ENCODE measurements at regions not wholly inside any gene's neighbourhood (a gene's known extent, or its start where the extent isn't known, plus 50 kb on each side); places are given as distances from the start of the nearest gene placed in this dataset.

GRCh38 chr12:94032368-94032767 is 116.0 kb upstream of the PLXNC1 start:
- H3K9me3 ChIP-seq (ENCODE audit: control insufficient read depth in 2 of 2, insufficient read depth in 1 of 2, low read length in 1 of 2): peaks cover 0 to 7% of the 10 kb centered on the region in 2 donors
- no peak for DNase-seq (ENCODE audit: low read depth in 6 of 9, low spot score in 9 of 9)
- peaks cover 29 to 39% of the 10 kb centered on the region in 2 donors for H3K4me1 ChIP-seq (ENCODE audit: control insufficient read depth in 2 of 2, insufficient read depth in 2 of 2, low read length in 2 of 2)
- no peaks in the 10 kb centered on the region for H3K36me3 ChIP-seq (ENCODE audit: control insufficient read depth in 2 of 2, insufficient read depth in 2 of 2, low read length in 1 of 2)
- H3K27me3 ChIP-seq (ENCODE audit: control insufficient read depth in 2 of 2, insufficient read depth in 1 of 2, low read length in 1 of 2): no peaks in the 10 kb centered on the region
- H3K4me3 ChIP-seq (ENCODE audit: low read length in 2 of 2): no peak overlapping the region
- H3K27ac ChIP-seq (ENCODE audit: low read depth in 1 of 2, low read length in 1 of 2): peak overlapping the region; percentile 68 to 84
- 87% methylated on average over 2 of the region's 2 CpGs for WGBS

GRCh38 chr12:94033101-94033500 is 115.3 kb upstream of the PLXNC1 start:
- 11% methylated on average over 5 of the region's 5 CpGs for WGBS
- Histone ChIP-seq H3K27ac (ENCODE audit: low read depth in 1 of 2, low read length in 1 of 2) (peak overlapping the region; percentile 84 to 86), H3K36me3 (ENCODE audit: control insufficient read depth in 2 of 2, insufficient read depth in 2 of 2, low read length in 1 of 2) (no peaks in the 10 kb centered on the region), H3K9me3 (ENCODE audit: control insufficient read depth in 2 of 2, insufficient read depth in 1 of 2, low read length in 1 of 2) (peaks cover 0 to 7% of the 10 kb centered on the region in 2 donors), H3K4me3 (ENCODE audit: low read length in 2 of 2) (no peak overlapping the region), H3K27me3 (ENCODE audit: control insufficient read depth in 2 of 2, insufficient read depth in 1 of 2, low read length in 1 of 2) (no peaks in the 10 kb centered on the region), H3K4me1 (ENCODE audit: control insufficient read depth in 2 of 2, insufficient read depth in 2 of 2, low read length in 2 of 2) (peaks cover 29 to 39% of the 10 kb centered on the region in 2 donors)
- peak in 8 of 9 donors; percentile 54 to 89 (median 67) for DNase-seq (ENCODE audit: low read depth in 6 of 9, low spot score in 9 of 9)

GRCh38 chr12:94033784-94034183 is 114.6 kb upstream of the PLXNC1 start:
- DNase-seq (ENCODE audit: low read depth in 6 of 9, low spot score in 9 of 9): no peak
- Histone ChIP-seq H3K4me1 (ENCODE audit: control insufficient read depth in 2 of 2, insufficient read depth in 2 of 2, low read length in 2 of 2) (peaks cover 29 to 39% of the 10 kb centered on the region in 2 donors), H3K9me3 (ENCODE audit: control insufficient read depth in 2 of 2, insufficient read depth in 1 of 2, low read length in 1 of 2) (peaks cover 0 to 7% of the 10 kb centered on the region in 2 donors), H3K4me3 (ENCODE audit: low read length in 2 of 2) (no peak overlapping the region), H3K36me3 (ENCODE audit: control insufficient read depth in 2 of 2, insufficient read depth in 2 of 2, low read length in 1 of 2) (no peaks in the 10 kb centered on the region), H3K27ac (ENCODE audit: low read depth in 1 of 2, low read length in 1 of 2) (peak overlapping the region; percentile 84 to 86), H3K27me3 (ENCODE audit: control insufficient read depth in 2 of 2, insufficient read depth in 1 of 2, low read length in 1 of 2) (no peaks in the 10 kb centered on the region)

- no peak for DNase-seq (ENCODE audit: low read depth in 6 of 9, low spot score in 9 of 9)
- Histone ChIP-seq H3K36me3 (ENCODE audit: control insufficient read depth in 2 of 2, insufficient read depth in 2 of 2, low read length in 1 of 2) (no peaks in the 10 kb centered on the region), H3K27me3 (ENCODE audit: control insufficient read depth in 2 of 2, insufficient read depth in 1 of 2, low read length in 1 of 2) (no peaks in the 10 kb centered on the region), H3K9me3 (ENCODE audit: control insufficient read depth in 2 of 2, insufficient read depth in 1 of 2, low read length in 1 of 2) (peaks cover 0 to 10% of the 10 kb centered on the region in 2 donors), H3K4me3 (ENCODE audit: low read length in 2 of 2) (no peak overlapping the region), H3K4me1 (ENCODE audit: control insufficient read depth in 2 of 2, insufficient read depth in 2 of 2, low read length in 2 of 2) (peaks cover 11 to 15% of the 10 kb centered on the region in 2 donors), H3K27ac (ENCODE audit: low read depth in 1 of 2, low read length in 1 of 2) (no peak overlapping the region)
- 91% methylated on average over 4 of the region's 4 CpGs for WGBS
Measured at GRCh38 chr12:94037444-94037843, 110.9 kb upstream of the PLXNC1 start.

- DNase-seq (ENCODE audit: low read depth in 6 of 9, low spot score in 9 of 9): no peak
- 98% methylated on average over 2 of the region's 2 CpGs for WGBS
- peaks cover 0 to 10% of the 10 kb centered on the region in 2 donors for H3K9me3 ChIP-seq (ENCODE audit: control insufficient read depth in 2 of 2, insufficient read depth in 1 of 2, low read length in 1 of 2)
Measured at GRCh38 chr12:94038605-94039004, 109.8 kb upstream of the PLXNC1 start.

GRCh38 chr12:94039199-94039840 is 109.1 kb upstream of the PLXNC1 start:
- H3K36me3 ChIP-seq (ENCODE audit: control insufficient read depth in 2 of 2, insufficient read depth in 2 of 2, low read length in 1 of 2): no peaks in the 10 kb centered on the region
- no peaks in the 10 kb centered on the region for H3K27me3 ChIP-seq (ENCODE audit: control insufficient read depth in 2 of 2, insufficient read depth in 1 of 2, low read length in 1 of 2)
- H3K4me3 ChIP-seq (ENCODE audit: low read length in 2 of 2): no peak overlapping the region
- no peaks in the 10 kb centered on the region for H3K4me1 ChIP-seq (ENCODE audit: control insufficient read depth in 2 of 2, insufficient read depth in 2 of 2, low read length in 2 of 2)
- no peak for DNase-seq (ENCODE audit: low read depth in 6 of 9, low spot score in 9 of 9)
- no peak overlapping the region for H3K27ac ChIP-seq (ENCODE audit: low read depth in 1 of 2, low read length in 1 of 2)
- peaks cover 0 to 5% of the 10 kb centered on the region in 2 donors for H3K9me3 ChIP-seq (ENCODE audit: control insufficient read depth in 2 of 2, insufficient read depth in 1 of 2, low read length in 1 of 2)

More at GRCh38 chr12:94038605-94039004, 109.8 kb upstream of the PLXNC1 start:
- Histone ChIP-seq H3K4me3 (ENCODE audit: low read length in 2 of 2) (no peak overlapping the region), H3K4me1 (ENCODE audit: control insufficient read depth in 2 of 2, insufficient read depth in 2 of 2, low read length in 2 of 2) (peaks cover 4 to 5% of the 10 kb centered on the region in 2 donors), H3K36me3 (ENCODE audit: control insufficient read depth in 2 of 2, insufficient read depth in 2 of 2, low read length in 1 of 2) (no peaks in the 10 kb centered on the region), H3K27me3 (ENCODE audit: control insufficient read depth in 2 of 2, insufficient read depth in 1 of 2, low read length in 1 of 2) (no peaks in the 10 kb centered on the region), H3K27ac (ENCODE audit: low read depth in 1 of 2, low read length in 1 of 2) (no peak overlapping the region)

GRCh38 chr12:94039914-94040313 is 108.5 kb upstream of the PLXNC1 start:
- DNase-seq (ENCODE audit: low read depth in 6 of 9, low spot score in 9 of 9): no peak
- Histone ChIP-seq H3K4me3 (ENCODE audit: low read length in 2 of 2) (no peak overlapping the region), H3K36me3 (ENCODE audit: control insufficient read depth in 2 of 2, insufficient read depth in 2 of 2, low read length in 1 of 2) (no peaks in the 10 kb centered on the region), H3K27me3 (ENCODE audit: control insufficient read depth in 2 of 2, insufficient read depth in 1 of 2, low read length in 1 of 2) (no peaks in the 10 kb centered on the region), H3K27ac (ENCODE audit: low read depth in 1 of 2, low read length in 1 of 2) (no peak overlapping the region), H3K4me1 (ENCODE audit: control insufficient read depth in 2 of 2, insufficient read depth in 2 of 2, low read length in 2 of 2) (no peaks in the 10 kb centered on the region), H3K9me3 (ENCODE audit: control insufficient read depth in 2 of 2, insufficient read depth in 1 of 2, low read length in 1 of 2) (peaks cover 0 to 3% of the 10 kb centered on the region in 2 donors)
- 69% methylated on average over 5 of the region's 5 CpGs for whole genome bisulfite sequencing

GRCh38 chr12:94041850-94042249 is 106.5 kb upstream of the PLXNC1 start:
- no peak for DNase-seq (ENCODE audit: low read depth in 6 of 9, low spot score in 9 of 9)
- Histone ChIP-seq H3K4me1 (ENCODE audit: control insufficient read depth in 2 of 2, insufficient read depth in 2 of 2, low read length in 2 of 2) (peaks cover 0 to 2% of the 10 kb centered on the region in 2 donors), H3K27ac (ENCODE audit: low read depth in 1 of 2, low read length in 1 of 2) (no peak overlapping the region), H3K36me3 (ENCODE audit: control insufficient read depth in 2 of 2, insufficient read depth in 2 of 2, low read length in 1 of 2) (no peaks in the 10 kb centered on the region), H3K4me3 (ENCODE audit: low read length in 2 of 2) (no peak overlapping the region), H3K9me3 (ENCODE audit: control insufficient read depth in 2 of 2, insufficient read depth in 1 of 2, low read length in 1 of 2) (peaks cover 0 to 3% of the 10 kb centered on the region in 2 donors), H3K27me3 (ENCODE audit: control insufficient read depth in 2 of 2, insufficient read depth in 1 of 2, low read length in 1 of 2) (no peaks in the 10 kb centered on the region)
- 89% methylated on average over 3 of the region's 3 CpGs for WGBS

GRCh38 chr12:94042321-94042720 is 106.1 kb upstream of the PLXNC1 start:
- H3K27me3 ChIP-seq (ENCODE audit: control insufficient read depth in 2 of 2, insufficient read depth in 1 of 2, low read length in 1 of 2): no peaks in the 10 kb centered on the region
- no peaks in the 10 kb centered on the region for H3K36me3 ChIP-seq (ENCODE audit: control insufficient read depth in 2 of 2, insufficient read depth in 2 of 2, low read length in 1 of 2)
- peaks cover 0 to 3% of the 10 kb centered on the region in 2 donors for H3K9me3 ChIP-seq (ENCODE audit: control insufficient read depth in 2 of 2, insufficient read depth in 1 of 2, low read length in 1 of 2)
- DNase-seq (ENCODE audit: low read depth in 6 of 9, low spot score in 9 of 9): no peak
- WGBS: 97% methylated on average over 4 of the region's 4 CpGs
- peaks cover 0 to 7% of the 10 kb centered on the region in 2 donors for H3K4me1 ChIP-seq (ENCODE audit: control insufficient read depth in 2 of 2, insufficient read depth in 2 of 2, low read length in 2 of 2)
- no peak overlapping the region for H3K27ac ChIP-seq (ENCODE audit: low read depth in 1 of 2, low read length in 1 of 2)
- H3K4me3 ChIP-seq (ENCODE audit: low read length in 2 of 2): no peak overlapping the region
